AG04449 (cell line): ENCODE measurements at regions not wholly inside any gene's neighbourhood (a gene's known extent, or its start where the extent isn't known, plus 50 kb on each side); places are given as distances from the start of the nearest gene placed in this dataset.

ENCODE experiments used
- CTCF ChIA-PET: fragments of 350-600 bp; formaldehyde crosslinking; extraction: SDS; loops from one replicate; lab custom pipeline; 2021; ENCODE audit warnings: antibody characterized with exemption; lab: Yijun Ruan, JAX
- POLR2A ChIA-PET: fragments of 400-600, 350-600 bp; formaldehyde crosslinking; extraction: SDS; loops from one replicate; lab custom pipeline; 2020; ENCODE audit warnings: antibody characterized with exemption, inconsistent platforms; lab: Yijun Ruan, JAX
- DNase-seq: peaks from one replicate; pipeline ENCODE4 v3.0.0-alpha.2; 2010; ENCODE audit warnings: low read depth, low spot score
- H3K4me3 ChIP-seq: 2 replicates; pipeline ENCODE4 v1.5.1; 2011; ENCODE audit warnings: low read depth, mild to moderate bottlenecking, control low read depth, low read length
- TF ChIP-seq, protein P1 (sequence below): IDR thresholded peaks from one replicate; pipeline ENCODE4 v1.5.1; 2011; ENCODE audit warnings: mild to moderate bottlenecking, moderate library complexity, low read length, control low read depth, inconsistent platforms; ENCODE audit not compliant: insufficient read depth; ENCODE audit errors: missing control alignments

DNA sequence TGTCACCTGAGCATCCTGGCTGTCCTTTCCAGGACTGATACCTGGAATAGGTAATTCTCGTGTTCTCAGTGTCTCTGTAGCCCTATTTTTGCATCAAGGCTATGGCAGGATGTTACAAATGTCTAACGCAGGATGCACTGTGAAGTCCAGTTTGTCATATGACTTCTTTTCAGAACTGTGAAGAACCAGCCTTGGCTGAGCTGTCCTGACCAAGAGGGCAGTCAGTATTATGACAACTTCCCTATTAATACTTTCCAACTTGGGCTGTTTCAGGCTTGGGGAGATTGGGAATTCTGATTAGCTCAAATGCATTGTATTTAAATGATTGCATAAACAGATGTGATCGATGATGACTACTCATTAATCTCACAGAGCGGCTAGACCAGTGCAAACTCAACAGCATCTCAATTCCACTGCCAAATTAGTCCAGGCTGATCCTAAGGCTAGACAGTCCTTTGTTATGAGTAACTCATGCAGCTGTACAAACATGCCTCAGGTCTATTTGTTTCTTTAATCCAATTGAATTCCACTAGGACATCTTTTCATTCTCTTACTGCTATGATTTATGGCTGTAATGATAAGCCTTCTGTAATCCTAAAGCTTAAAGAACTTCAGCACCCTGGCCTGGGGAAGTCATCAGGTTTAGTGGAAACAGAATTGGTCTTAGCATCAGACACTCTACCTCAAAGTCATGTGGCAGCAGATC, 331.6 kb downstream of the KCNS3 start:
- CTCF ChIA-PET: interaction anchor here (1.2 to 2.0 kb wide), 5 partner anchors 11 to 490 kb away, joined by 3 to 6 read pairs (median 4); no protein-coding TSS in a partner anchor
- H3K4me3 ChIP-seq: no peak overlapping the region
- POLR2A ChIA-PET: interaction anchor here (0.7 to 1.2 kb wide), 3 partner anchors 11 to 153 kb away, joined by 3 to 7 read pairs (median 3); no protein-coding TSS in a partner anchor
- peak; percentile 40 for DNase-seq
- TF ChIP-seq, protein P1, sequence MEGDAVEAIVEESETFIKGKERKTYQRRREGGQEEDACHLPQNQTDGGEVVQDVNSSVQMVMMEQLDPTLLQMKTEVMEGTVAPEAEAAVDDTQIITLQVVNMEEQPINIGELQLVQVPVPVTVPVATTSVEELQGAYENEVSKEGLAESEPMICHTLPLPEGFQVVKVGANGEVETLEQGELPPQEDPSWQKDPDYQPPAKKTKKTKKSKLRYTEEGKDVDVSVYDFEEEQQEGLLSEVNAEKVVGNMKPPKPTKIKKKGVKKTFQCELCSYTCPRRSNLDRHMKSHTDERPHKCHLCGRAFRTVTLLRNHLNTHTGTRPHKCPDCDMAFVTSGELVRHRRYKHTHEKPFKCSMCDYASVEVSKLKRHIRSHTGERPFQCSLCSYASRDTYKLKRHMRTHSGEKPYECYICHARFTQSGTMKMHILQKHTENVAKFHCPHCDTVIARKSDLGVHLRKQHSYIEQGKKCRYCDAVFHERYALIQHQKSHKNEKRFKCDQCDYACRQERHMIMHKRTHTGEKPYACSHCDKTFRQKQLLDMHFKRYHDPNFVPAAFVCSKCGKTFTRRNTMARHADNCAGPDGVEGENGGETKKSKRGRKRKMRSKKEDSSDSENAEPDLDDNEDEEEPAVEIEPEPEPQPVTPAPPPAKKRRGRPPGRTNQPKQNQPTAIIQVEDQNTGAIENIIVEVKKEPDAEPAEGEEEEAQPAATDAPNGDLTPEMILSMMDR: no peak

DNA sequence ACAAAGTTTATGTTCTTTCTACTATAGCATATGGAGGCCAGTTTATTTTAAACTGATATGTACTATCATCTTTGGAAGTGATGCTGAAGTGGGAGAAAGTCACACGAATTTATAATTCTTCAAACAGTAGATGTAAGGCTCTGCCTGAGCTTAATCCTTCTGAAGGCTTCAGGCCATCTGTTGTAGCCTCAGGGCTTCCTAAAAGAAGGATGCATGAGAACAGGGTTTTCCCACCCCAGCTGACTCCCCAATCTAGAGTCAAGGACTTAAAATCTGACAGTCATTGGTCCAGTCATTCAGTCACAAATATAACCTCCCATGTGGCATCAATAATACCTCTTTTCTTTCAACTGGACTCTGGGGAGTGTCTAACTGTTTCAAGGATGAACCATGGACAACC, 330.5 kb downstream of the KCNS3 start:
- ChIA-PET POLR2A (no interaction called here), CTCF (interaction anchor here (0.8 to 2.0 kb wide), 2 partner anchors 60 to 378 kb away, joined by 3 to 6 read pairs; no protein-coding TSS in a partner anchor)

DNA sequence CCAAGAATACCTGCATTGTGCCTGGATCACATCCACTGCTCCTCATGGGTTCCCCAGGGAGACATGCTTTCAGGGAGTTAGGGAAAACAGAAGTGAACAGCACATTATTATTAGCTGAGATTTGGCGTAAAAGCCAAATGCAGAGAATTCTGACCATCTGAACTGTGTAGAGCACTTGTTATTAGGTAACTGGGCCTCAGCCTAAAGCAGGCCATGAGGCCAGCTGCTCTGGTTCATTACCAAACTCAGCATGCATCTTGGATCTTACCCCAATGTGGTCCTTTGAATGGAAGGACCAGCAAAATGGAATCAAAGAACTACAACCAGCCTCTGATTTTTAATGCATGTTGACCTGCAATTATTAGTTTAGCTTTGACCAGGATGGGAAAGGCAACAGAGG, 322.3 kb downstream of the KCNS3 start:
- ChIA-PET CTCF (no interaction called here), POLR2A (no interaction called here)
- no peak for DNase-seq
- no peak overlapping the region for H3K4me3 ChIP-seq
- TF ChIP-seq, protein P1: no peak

More for the DNA sequence above, 330.5 kb downstream of the KCNS3 start:
- TF ChIP-seq, protein P1: no peak
- no peak for DNase-seq
- no peak overlapping the region for H3K4me3 ChIP-seq

DNA sequence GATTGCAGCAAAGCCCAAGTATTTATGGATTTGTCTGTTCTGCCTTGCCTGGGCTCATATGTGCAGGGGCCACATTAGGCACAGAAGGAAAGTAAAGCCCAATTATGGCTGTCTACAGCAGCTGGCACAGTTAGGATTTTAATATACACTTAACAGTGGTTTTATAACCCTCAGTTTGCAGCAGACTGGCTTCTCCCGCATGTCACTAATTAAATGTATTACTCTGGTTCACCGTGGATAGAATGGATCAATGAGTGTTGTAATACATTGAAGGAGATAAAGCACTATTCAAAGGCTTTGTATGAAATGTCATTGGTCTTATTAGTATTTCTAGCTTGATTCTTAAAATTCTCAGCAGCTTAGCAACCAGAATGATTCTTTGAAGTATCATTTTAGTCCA, 320.2 kb downstream of the KCNS3 start:
- TF ChIP-seq, protein P1: no peak
- POLR2A ChIA-PET: no interaction called here

DNA sequence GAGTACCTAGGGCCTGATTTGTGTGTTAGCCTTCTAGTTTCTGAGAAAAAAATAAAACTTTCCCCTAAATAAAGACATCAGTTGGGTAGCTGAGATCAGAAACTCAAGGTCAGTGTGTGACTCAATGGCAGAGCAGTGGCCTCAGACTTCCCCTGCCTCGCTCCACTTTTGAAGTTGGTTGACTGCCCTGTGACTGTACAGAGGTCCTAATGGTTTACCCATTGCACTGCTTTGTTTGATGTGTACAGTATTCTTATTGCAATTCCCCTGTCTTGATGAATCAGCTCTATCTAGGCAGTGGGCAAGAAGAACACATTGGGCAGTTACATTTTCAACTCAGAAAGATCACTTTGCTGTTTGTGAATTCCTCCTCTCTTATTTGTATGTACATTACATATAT, 315.7 kb downstream of the KCNS3 start:
- H3K4me3 ChIP-seq: no peak overlapping the region
- POLR2A ChIA-PET: no interaction called here
- CTCF ChIA-PET: interaction anchor here (1.3 kb wide), 1 partner anchor 13 kb away, joined by 4 read pairs; no protein-coding TSS in a partner anchor
- DNase-seq: no peak
- TF ChIP-seq, protein P1: no peak

More for the DNA sequence above, 320.2 kb downstream of the KCNS3 start:
- CTCF ChIA-PET: interaction anchor here (0.9 to 1.0 kb wide), 2 partner anchors 12 to 179 kb away, joined by 3 read pairs; no protein-coding TSS in a partner anchor
- DNase-seq: no peak
- H3K4me3 ChIP-seq: no peak overlapping the region
